GM21786 (cell line): ENCODE measurements at regions not wholly inside any gene's neighbourhood (a gene's known extent, or its start where the extent isn't known, plus 50 kb on each side); places are given as distances from the start of the nearest gene placed in this dataset.

ENCODE experiments used
- ATAC-seq: cut with Tn5 transposase; IDR thresholded peaks from one replicate; pipeline ENCODE4 v1.9.1; 2021; ENCODE audit not compliant: unreplicated experiment

DNA sequence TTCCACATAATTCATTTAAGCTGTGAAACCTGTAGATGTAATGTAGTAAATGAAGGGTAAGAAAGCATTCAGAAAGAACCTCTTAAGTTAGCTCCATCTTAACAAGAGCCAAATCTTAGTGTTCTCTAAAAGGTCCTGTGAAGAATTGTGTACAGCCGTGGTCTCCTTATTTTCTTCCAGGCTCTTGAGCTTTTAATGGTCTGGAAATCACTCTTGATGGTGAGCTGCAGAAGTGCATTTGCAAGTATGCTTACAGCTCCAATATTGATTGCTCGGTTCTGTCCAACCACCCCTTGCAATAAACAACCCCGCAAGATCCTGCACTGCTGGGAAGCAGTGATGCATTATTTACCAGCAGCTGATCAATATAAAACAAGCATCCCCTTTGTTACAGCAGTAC, 690.8 kb upstream of the FZD8 start:
- ATAC-seq: no peak

DNA sequence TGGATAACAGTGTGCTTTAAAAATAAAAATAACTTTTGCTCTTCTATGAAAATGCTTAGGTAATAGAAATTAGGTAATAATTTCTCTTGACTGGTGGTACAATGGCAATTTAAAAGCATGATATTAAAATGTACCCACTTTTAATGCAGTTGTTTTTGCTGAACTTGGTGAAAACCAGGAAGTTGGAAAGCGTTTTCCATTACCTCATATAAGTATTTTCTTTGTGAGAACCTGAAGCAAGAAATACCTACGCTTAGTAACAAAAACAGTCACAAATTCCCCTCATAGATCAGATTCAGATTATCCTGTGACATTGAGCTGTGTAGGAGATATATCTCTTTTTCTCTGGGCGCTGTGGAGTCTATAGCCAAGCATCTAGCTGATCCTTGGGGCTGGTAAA, 689.0 kb upstream of the FZD8 start:
- ATAC-seq: no peak

DNA sequence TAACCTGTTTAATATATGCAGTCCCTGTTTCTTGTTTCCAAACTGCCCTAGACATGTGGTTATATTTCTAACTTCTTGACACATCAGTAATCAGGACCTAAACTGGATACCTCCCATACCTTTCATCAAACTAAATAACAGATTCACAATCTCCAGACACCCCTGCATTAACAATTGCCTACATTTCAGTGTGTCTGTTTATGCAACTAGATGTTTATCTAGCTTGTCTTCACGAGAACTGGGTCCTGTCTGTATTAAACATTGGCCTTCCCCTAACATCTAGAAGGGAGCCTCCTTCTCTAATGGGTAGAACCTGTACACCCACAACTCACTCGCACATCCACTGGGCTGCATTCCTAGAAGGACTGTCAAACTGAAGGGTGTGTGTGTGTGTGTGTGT, 683.7 kb upstream of the FZD8 start:
- no peak for ATAC-seq

DNA sequence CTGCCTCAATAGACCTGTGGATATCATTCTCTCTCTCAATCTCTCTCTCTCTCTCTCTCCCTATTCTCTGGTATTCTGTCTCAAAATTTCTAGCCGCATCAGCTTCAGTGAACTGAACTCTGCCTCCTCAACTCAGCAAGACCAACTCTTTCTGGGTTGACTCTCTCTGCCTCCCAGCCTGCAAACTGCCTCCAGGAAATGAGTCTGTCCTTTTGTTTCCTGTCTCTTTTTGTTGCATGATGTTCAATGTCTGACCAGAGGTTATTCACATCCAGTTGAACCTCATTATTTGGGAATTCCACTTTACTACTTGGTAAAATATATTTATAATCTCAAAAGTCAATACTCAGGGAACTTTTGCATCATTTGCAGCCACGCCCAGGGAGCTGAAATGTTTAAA, 682.7 kb upstream of the FZD8 start:
- no peak for ATAC-seq

DNA sequence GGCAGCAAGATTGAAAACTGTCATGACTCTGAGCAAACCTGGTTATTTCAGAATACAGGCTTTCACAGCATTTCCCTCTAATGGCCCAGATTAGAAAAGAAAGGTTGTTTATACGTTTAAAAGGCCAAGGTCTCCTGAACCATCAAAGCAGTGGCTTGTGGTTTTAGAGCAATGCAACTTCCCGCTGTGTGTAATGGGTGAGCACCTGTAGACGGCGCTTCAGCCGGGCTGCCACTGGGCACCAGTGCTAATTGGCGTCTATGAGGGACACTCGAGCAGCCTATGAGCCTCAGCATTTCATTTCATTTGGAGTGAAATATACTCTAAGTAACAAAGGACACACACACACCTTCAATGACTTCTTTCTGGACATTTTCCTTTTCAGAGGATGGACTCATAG, 671.0 kb upstream of the FZD8 start:
- ATAC-seq: no peak

DNA sequence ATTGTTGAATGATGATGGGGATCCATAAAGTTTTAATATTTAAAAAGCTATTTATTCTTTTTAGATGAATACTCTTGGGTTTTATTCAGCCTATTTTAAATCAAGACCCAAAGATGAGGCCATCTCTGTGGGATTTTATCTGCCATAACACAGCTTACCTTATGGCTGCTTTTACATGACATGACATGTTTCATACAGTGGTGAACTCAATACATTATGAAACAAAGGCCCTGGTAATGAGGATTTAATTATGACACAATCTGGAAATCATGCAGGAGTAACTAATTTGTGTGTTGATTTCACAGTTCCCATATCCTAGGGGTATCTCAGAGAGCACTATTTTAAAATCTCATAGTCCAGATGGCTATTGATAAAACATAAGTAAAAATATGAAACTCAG, 661.8 kb upstream of the FZD8 start:
- ATAC-seq: no peak

DNA sequence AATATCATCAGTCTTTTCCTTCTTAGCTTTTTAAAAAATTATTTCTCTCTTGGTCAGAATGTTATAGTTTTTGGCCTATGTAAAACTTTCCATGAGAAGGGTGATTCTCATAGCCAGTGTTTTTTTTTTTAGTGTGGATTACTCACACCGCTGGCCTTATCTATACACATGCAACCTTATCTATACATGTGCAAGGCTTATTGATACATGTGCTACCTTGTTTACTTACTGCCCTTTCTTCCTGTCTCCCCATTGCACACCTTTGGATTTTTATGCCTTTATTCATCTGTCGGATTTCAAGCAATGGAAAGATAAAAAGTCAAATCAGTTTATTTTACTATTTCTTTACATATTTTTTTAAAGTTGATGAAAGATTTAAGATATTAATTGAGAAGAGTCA, 660.0 kb upstream of the FZD8 start:
- ATAC-seq: no peak

DNA sequence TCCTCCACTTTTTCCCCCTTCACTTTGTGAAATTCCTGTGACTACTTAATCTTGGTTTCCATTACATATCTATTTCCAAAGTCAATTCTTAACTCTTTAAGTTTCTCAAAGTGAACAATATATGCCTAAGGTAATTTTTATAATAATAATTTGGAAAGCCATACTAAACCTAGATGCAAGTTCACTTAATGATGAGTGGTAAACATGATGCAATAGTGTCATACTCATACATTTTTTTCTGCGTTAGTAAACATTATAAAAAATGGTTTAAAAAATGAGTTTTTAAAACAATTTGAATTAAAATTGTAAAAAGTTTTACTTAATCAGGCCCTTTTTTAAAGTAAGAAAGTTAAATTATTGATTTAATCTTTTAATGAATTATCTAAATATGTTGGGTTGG, 659.4 kb upstream of the FZD8 start:
- no peak for ATAC-seq

DNA sequence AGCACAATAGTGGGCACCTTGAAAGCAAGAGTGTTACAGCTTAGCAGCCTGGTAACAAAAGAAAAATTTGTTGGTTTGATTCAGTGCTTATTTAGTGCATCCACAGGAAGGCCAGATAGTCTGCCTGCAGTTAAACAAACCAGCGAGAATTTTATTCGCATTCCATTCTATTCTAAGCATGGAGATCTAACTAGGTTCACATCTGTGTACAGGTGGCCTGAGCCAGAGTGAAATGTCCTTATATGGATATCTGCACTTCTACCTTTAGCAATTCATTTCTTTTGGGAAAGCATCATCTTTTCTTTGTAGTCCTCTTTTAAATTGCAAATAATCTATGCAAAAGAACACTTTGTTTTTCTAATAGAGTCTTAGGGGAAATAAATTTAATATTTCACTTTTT, 659.0 kb upstream of the FZD8 start:
- no peak for ATAC-seq

DNA sequence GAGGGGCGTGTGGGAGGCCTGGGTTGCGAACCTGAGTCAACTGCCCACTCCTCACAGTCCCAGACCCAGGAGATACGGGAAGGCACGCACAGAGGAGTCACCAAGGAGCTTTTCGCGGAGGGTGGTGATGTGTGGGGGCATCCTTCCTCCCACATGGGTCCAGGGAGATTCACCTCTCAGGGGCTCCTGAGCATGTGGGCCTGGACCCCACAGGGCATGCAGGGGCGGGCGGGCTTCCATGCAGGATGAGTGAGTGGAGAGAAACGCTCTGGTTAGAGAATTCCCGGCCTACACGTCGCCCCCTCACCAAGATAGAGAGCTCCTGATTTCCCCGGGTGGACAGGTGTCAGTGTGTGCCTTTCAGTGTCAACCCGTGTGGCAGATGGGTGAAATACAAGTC, 641.7 kb upstream of the FZD8 start:
- no peak for ATAC-seq

DNA sequence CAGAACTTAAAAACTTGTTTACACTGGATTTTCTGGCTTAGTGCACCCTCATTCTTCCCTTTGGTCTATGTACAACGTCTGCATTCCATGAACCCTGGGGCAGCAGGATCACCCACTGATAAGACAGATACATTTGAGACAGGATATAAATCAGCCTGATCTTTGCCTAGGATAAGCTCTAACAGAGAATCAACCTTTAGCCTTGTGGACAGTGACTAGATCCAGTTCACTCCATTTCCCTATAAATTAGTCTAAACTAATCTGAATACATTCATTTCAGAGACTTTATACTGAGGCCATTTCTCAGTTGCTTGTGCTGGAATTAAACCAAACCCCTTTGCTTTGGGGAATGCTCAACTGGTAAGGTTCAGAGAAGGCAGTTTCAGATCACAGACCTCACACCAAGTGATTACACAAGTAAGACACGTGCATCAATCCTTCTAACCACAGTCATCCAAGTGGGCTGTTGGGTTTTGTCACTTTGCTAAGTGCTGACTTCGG, 639.8 kb upstream of the FZD8 start:
- ATAC-seq: no peak

DNA sequence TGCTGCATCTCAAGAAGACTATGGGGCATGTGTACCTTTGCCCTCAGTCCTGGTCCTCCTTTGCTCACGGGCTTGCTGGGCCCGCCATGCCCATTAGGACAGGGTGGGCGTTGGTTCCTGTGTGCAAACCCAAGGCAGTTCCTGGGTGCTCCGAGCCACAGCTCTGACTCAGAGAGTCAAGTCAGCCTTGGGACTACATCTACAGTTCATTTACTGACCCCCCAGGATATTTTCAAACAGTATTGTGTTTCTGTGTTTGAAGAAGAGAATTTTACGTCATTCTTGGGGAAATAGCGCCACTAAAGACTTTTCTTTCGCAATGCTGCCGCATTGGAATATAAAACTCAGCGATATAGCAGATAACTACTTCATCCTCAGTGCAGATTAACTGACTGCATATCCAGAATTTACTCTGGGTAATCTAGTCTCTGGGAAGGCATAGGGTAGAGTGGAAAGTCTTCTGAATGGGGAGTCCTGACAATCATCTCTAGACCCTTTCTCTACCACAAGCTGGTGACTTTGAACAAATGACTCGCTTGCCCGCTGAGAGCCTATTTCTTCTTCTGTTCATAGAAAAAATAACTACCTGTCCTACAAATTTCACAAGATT, 638.9 kb upstream of the FZD8 start:
- no peak for ATAC-seq

DNA sequence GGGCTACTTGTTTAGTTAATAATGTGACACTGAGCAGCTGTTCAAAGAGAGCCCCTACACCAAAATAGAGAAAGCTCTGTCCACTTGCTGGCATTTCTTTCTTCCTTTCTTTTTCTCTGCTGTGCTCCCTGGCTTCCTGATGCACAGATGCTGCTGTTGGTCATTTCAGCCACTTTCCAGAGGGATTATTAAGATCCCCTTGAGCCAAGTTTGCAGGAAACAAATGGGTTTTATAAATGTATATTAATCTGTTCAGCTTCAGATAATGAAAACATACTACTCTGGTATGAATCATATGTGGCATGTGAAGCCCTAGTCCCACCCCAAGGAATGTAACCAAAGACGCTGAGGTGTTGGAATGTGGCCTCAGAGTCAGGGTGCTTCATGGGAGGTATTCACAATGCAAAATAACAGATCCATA, 638.2 kb upstream of the FZD8 start:
- no peak for ATAC-seq

DNA sequence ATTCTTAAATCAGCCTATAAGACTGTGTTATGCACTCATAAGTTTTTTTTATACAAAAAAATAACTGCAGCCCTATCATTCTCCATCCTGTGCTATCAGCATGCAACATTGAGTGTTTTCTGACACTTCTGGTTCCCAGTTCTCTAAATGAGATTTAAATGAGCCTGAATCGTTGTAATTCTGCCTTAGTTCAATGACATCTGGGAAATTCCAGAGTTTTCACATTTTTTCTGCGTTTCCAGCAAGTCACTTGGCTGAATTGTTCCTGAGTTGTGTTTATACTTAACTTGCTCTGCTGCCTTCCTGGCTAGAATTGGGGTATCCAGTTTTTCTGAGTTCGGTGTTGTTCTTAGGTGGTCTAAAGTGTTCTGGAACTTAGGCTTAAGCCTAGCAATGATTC, 636.1 kb upstream of the FZD8 start:
- no peak for ATAC-seq

DNA sequence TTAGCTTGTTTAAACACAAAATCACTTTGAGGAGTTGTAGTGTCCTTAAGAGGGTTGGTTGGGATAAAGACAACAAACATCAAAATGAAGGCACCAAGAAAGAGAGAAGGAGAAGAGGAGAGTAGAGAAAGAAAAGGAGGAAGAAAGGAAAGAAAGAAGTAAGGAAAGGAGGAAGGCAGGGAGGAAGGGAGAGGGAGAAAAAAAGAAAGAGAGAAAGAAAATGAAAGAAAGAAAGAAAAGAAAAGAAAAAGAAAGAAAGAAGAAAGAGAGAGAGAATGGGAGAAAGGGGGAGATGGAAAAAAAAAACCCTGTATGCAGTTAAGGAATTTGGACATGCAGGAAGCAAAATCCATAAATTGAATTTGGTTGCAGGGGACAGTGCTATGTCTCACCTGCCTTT, 635.4 kb upstream of the FZD8 start:
- ATAC-seq: no peak

DNA sequence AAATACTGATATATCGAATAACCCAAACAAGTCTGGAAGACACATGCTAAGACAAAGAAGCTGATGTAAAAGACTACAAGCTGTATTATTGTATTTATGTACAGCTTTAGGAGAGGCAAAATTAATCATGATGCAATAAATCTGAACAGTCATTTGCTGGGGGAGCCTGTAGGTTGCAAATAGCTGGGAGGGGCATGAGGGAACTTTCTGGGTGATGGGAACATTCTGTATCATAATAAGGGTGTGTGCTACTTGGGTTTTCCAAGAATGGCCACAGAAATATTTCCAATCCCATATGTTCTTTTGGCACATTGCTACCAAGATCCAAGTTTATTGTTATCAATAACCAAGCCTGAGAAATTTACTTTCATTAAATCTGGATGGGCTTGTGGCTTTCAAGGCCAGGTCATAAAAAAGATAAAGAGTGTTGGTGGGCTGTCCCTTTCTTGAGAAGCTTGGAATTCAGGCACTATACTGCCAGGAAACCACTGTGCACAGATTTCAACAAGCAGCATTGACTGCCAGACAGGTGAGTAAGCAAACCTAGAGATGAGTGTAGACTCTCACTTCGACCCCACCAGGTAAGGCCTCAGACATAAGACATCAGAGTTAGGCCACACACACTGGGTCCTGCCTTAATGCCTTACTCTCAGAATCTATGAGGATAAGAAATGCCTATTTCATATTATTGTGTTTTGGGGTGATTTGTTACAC, 629.7 kb upstream of the FZD8 start:
- no peak for ATAC-seq

DNA sequence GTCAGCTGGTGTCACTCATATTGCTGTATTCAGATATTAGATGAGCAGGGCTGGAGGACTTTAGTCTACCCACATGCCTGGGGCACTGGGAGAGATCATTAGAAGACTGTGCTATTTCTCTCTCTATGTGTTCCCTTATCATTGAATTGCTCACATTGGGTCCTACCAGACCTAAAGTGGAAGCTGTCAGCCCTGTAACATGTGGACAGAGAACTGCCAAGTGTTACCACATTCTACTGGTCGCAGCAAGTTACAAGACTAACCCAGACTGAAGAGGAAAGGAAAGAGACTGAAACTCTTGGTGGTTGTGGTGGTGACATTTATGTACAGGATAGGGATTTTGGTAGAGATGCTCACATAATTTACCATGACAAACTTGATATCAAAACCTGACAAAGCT, 627.1 kb upstream of the FZD8 start:
- no peak for ATAC-seq

DNA sequence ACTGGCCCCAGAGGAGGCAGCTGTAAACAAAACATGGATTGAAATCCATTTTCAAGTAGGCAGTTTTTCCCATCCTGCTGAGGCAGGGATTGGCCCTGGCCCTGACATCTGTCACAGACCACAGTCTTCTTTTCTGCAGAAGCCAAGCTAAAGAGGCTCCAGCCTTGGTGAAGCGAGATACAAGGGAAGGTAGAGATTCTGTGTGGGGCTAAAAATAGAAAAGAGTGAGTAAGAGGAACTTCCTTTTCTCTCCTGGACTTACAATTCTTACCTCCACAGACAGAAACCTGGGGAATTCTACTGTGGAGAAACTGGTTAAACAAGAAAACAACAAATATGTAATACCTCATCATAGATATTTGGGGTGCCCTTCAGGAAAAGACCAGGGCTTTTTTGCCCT, 624.8 kb upstream of the FZD8 start:
- ATAC-seq: no peak

DNA sequence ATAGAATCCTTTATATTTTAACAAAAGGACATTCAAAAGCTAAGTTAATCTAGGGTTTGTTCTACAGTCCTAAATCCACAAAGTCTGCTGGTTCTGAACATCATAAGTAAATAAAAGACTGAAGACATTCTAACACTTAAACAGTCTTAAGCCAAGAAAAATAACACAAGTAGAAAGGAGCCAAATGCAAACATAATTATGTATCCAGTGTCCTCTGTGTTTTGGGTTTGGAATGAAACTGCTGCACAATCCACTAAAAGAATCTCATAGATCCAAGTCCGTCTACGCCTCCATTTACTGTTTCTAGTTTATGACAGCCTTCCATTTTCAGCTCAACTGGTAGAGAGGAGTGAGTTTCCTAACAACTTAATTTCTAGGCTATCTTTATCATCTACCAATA, 623.6 kb upstream of the FZD8 start:
- no peak for ATAC-seq

DNA sequence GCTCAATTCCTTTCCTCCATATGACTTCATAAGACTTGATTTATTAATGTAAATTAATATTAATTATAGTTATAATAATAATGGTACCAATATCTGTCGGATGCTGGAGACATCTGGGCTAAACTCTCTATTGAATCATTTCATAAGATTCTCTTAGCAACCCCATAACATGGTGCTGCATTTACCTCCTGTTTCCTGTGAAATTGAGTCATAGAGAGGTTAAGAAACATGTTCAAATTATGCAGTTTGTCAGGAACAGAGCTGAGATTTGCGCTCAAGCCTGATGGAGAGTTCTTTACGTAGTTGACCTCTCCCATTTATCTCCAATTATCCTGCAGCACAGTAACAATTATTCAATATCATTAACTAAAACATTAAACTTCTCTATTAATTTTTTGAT, 621.8 kb upstream of the FZD8 start:
- no peak for ATAC-seq

DNA sequence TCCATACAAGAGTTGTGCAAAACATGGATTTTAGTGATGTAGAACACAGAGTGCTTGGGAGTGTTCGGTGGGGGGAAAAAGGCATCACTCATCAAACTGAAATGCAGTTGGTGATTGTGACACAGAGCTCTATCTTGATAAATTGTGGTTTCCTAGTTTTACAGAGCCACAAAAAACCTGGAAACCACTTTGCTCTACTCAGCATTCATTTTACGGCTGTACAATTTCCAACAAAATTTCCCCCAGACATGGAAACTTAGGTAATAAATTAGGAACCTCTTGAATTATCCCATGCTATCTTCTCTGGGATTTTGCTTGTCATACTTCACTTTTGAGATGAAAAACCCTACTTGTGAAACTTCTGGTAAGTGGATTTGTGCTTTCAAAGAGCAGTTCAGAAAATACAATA, 614.9 kb upstream of the FZD8 start:
- ATAC-seq: no peak

DNA sequence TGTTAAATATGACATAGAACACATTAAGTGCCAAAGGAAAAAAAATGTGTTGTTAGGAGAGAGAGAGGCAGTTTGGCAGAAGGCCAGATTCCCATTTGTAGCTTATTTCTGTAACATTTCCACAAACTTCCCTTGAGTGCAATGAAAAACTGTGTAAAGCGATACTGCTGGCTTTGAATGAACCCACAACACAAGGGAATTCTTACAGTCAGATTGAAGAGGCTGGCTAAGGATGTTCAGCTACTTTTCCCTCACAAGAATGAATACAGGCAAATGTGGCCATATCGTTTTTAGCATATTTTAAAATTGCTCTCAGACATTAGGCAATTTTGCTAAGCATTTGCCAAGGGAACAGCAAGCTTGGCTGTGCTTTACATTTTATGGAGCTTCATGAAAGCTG, 614.1 kb upstream of the FZD8 start:
- no peak for ATAC-seq

DNA sequence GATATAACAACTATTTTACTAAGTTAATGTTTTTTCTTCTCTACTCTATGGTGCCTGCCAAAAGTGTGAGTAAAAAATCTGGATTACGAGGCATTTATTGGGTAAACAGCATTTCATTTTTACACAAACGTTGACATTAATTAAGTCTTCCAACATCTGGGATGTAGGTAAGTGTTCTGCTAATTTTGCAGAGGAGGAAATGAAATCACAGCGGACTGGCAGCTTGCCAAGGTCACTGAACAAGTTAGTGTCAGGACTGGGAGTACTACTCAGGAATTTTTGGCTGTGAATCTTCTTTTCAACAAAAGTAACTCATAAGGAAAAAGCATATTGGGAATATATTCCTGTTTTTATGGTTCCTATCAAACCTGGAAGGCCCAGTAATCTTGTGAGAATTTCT, 612.1 kb upstream of the FZD8 start:
- ATAC-seq: no peak
